ENCODE measurements at regions not wholly inside any gene's neighbourhood (a gene's known extent, or its start where the extent isn't known, plus 50 kb on each side); places are given as distances from the start of the nearest gene placed in this dataset.

DNA sequence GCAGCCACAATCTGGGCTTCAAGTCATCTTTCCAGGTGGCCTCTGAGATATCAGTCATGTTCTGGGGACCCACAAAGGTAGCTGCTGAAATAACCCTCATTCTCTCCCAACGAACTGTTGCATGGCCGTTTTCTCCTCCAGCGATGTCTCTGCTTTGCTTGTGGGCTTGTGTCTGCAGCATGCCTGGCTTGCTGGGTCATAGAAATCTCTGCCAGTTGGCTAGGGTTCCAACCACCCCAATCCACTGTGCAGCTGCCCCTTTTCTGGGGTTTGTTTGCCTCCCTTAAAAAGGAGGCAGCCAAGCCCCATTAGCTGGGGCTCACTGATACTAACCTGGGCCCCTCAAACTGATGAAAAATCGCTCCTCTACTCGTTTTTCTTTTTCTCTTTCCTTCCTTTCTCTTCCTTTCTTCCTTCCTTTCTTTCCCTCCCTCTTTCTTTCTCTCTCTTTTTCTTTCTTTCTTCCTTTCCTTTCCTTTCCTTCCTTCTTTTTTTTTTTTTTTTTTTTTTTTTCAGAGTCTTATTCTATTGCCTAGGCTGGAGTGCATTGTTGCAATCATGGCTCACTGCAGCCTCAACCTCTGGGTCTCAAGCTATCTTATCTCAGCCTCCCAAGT is 680.0 kb downstream of the EPHA4 start:
- TF ChIP-seq, protein P1, sequence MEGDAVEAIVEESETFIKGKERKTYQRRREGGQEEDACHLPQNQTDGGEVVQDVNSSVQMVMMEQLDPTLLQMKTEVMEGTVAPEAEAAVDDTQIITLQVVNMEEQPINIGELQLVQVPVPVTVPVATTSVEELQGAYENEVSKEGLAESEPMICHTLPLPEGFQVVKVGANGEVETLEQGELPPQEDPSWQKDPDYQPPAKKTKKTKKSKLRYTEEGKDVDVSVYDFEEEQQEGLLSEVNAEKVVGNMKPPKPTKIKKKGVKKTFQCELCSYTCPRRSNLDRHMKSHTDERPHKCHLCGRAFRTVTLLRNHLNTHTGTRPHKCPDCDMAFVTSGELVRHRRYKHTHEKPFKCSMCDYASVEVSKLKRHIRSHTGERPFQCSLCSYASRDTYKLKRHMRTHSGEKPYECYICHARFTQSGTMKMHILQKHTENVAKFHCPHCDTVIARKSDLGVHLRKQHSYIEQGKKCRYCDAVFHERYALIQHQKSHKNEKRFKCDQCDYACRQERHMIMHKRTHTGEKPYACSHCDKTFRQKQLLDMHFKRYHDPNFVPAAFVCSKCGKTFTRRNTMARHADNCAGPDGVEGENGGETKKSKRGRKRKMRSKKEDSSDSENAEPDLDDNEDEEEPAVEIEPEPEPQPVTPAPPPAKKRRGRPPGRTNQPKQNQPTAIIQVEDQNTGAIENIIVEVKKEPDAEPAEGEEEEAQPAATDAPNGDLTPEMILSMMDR (IDR thresholded peaks at IDR 0.05 in 4 of 5, conservative IDR thresholded peaks at IDR 0.05 in 1 of 5), result no peak
- TF ChIP-seq POLR2A (IDR thresholded peaks at IDR 0.05), result no peak

Data from gastrocnemius medialis (tissue), 4 donors.